HG02588 (cell line): ENCODE measurements at regions not wholly inside any gene's neighbourhood (a gene's known extent, or its start where the extent isn't known, plus 50 kb on each side); places are given as distances from the start of the nearest gene placed in this dataset.
"Not testable (repeated sequence)": the region's sequence is repeated elsewhere in the genome, so short reads cannot be mapped to it uniquely, and the experiment has no call there.

Source experiments
- ATAC-seq: cut with Tn5 transposase; IDR thresholded peaks from one replicate; pipeline ENCODE4 v1.9.1; 2021; ENCODE audit warnings: mild to moderate bottlenecking, moderate library complexity; ENCODE audit not compliant: unreplicated experiment

DNA sequence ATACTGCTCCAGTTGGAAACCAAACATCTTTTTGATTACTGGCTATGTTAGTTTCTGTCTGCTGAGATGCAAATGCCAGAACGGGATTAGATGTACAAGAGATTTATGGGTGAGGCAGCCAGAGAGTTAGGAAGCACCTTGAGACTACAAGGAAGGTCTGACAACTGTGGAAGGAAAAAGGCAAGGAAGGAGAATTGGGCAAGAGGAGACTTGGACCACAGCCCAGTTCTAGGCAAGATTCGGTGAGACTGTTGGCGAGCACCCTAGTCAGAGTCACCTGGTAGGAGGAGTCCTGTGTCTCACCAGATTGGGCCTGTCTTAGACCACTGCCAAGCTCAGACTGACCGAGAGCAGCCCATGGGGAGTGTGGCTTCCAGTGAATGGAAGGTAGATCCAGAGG, 91.8 kb upstream of the F13A1 start:
- ATAC-seq, result no peak

DNA sequence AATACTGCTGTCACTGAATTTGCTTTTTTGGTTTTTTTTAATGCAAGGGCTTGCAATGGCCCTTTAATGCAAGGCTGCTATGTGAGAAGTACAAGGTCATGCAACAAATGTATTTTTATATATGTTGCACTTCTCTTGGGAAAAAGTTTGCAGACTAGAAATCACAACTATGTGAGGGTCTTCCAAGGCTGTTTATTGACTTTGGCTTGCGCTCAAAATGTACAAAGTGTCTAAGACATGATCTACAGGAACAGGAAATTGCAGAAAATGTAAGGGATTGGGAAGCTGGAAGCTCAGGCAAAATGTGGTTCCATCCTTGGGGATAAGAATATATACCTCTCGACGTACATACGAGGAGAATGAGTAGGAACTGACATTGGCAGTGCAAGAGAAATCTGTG, 92.2 kb upstream of the F13A1 start:
- ATAC-seq, result no peak

DNA sequence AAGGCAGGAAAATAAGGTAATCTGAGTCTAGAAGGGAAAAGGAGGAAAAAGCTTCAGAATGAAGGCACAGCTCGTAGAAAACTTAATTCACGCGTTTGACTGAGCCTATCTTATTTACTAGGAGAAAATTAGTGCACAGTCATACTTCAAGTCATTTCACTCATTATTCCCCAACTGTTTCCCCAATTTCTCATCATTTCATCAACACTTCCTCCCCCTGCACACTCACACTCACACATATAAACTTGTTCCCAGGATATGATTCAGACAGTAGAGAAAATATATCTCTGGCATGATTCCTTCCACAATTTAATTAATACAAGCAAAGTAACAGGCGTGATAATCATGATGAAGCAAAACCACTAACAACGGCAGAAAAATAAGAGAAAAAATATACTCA, 94.5 kb upstream of the F13A1 start:
- no peak for ATAC-seq

GRCh38 chr6:6417475-6417874, 97.0 kb upstream of the F13A1 start:
- ATAC-seq, result no peak

- ATAC-seq, result no peak
Observed at GRCh38 chr6:6418421-6418820, 98.0 kb upstream of the F13A1 start.

DNA sequence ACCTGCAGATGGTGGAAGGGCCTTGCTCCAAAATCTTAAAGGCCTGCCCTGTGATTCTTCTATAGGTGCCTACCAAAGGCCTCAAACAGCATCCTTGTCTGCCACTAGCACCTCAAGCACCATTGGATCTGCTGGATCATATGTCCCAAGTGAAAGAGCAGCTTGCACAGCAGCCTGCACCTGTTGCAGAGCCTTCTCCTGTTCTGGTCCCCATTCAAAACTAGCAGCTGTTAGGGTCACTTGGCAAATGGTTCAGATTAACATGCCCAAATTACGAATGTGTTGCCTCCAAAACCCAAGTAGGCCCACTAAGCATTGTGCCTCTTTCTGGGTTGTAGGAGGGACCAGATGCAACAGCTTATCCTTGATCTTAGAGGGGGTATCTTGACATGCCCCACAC, 99.6 kb upstream of the F13A1 start:
- ATAC-seq, result no peak

GRCh38 chr6:6434151-6434550, 113.7 kb upstream of the F13A1 start:
- no peak for ATAC-seq

DNA sequence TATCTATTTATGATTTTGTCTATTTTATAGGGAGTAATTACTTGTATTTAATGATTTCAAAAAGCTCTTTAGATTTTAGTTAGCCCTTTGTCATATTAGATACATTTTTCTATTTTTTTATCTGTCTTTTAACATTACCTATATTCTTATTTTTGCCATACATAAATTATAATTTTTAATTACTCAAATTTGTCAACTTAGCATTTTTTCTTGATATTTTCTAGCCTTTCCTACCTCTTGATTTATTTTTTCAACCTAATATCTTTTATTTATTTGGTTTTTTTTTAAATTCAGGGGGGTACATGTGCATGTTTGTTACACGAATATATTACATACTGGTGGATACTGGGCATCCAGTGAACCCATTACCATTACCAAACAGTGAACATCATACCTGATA, 114.3 kb upstream of the F13A1 start:
- no peak for ATAC-seq

GRCh38 chr6:6436366-6436765, 115.9 kb upstream of the F13A1 start:
- ATAC-seq, result no peak

DNA sequence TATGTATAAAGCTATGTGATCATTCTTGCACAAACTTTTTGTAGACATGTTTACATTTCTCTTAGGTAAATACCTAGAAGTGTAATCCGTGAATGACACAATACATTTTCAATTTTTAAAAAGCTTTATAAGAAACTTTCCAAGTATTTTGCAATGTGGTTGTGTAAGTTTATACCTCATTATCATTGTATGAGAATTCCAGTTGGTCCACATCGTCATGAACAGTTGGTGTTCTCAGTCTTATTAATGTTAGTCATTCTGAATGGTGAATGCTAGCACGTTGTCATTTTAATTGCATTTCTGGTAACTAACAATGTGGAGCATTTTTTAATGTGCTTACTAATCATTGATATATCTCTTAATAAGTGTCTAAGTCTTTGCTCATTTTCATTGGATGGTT, 116.5 kb upstream of the F13A1 start:
- ATAC-seq, result no peak

GRCh38 chr6:6438286-6438685, 117.8 kb upstream of the F13A1 start:
- ATAC-seq, result no peak

DNA sequence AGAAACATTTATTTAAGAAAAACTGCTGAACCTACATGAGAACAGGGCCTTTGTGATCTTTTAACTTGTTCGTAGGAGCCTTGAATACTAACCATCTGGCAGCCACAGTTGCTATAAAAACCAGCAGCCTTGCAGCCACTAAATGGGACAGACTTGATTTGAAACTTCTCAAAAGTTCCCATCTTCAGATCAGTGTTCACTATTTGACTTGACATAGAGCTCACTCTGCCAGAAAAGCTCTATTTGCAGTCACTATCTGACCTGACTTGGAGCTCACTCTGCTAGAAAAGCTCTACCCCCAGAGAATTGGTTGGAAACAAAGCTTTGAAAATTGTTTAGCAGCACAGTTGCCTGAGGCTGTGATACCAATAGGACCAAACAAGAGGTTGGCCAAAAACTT, 119.3 kb upstream of the F13A1 start:
- no peak for ATAC-seq

- ATAC-seq, result no peak
Observed at GRCh38 chr6:6452002-6452401, 131.5 kb upstream of the F13A1 start.

- no peak for ATAC-seq
Observed at GRCh38 chr6:6453186-6453585, 132.7 kb upstream of the F13A1 start.

DNA sequence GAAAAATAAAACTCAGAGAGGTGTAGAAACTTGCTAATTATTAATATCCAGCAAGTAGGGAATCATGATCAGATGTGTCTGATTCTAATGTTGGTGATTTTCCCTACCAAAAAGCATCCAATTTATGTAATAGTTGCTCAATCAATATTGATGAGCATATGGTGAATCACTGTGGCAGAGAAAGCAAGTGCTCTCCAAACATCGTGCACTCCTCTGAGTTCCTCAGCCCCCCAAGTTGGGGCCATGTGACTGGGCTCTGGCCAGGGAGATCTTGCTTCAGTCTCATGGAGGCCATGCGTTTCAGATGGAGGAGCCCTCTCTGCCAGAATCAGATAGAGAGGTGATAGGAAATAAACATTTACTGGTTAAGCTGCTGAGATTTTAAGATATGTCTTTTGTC, 133.2 kb upstream of the LY86 start:
- ATAC-seq, result no peak

DNA sequence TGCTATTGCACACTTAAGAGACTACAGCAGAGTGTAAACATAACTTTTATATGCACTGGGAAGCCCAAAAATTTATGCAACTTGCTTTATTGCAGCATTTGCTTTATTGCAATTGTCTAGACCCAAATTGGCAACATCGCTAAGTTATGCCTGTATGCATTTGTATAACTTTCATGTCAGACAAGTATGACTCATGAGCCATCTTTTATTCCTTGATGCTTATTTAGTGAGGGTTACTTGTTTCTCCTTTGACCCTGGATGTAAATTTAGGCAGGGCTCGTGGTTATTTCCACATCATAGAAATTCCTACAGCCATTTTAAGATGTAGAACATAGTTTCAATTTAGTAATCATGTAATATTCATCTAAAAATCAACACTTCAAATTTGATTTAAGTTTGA, 130.3 kb upstream of the LY86 start:
- ATAC-seq, result no peak

DNA sequence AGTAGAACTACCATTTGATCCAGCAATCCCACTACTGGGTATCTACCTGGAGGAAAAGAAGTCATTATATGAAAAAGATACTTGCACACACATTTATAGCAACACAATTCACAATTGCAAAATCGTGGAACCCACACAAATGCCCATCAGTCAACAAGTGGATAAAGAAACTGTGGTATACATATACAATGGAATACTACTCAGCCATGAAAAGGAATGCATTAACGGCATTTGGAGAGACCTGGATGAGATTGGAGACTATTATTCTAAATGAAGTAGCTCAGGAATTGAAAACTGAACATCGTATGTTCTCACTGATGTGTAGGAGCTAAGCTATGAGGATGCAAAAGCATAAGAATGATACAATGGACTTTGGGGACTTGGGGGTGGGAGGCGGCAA, 128.6 kb upstream of the LY86 start:
- not testable (repeated sequence) for ATAC-seq

GRCh38 chr6:6460416-6460815, 128.1 kb upstream of the LY86 start:
- no peak for ATAC-seq

DNA sequence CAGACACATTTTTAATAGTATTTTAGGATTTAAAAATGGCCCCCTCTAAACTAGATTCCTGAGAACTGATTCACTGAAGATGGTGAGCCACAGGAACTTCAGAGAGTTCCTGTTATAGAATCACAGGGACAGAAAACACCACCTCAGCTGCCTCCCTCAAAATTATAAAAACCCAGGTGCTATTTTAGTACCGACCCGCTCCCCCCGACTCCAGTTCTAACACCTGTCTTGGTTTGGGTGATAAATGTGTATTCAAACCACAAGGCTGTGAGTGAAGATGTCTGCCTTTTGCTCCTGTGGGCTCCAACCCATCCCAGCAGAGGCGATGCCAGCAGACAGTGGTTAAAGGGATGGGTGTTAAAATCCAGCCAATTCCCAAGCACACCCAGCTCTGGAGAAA, 127.4 kb upstream of the LY86 start:
- ATAC-seq, result no peak

DNA sequence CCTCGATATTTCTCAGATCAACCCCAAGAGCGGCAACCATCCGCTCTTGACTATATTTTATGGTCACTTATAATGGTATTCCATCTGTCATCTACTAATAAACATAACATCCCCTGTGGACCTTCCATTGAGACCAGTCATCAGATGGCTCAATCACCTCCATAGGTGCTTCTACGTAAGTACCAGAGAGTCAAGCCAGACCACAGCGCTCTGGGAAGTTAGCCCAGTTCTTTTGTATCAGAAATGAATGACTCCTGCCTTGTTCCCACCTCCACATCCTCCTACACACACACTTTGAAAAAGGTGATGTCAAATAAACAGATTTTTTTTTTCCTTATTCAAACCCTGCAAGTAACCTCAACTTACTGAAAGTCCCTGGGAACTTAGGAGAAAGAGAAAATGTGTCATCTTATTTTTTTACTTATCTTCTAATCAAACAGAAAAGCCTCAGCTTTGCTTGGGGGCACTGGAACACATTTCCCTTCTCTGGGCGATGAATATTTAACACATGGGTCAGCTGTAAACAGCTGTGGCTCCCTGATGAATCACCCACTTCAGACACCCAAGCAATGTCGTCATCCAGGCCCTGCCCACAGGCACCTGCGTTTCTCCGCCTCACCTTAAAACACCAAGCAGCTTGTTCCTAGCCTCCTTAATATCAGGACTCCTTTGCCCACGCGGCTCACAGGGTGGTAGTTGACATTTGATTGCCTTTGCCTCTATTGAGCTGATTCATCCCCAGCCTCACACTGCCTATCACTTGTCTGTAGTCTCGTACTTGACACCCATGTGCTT, 121.4 kb upstream of the LY86 start:
- no peak for ATAC-seq

DNA sequence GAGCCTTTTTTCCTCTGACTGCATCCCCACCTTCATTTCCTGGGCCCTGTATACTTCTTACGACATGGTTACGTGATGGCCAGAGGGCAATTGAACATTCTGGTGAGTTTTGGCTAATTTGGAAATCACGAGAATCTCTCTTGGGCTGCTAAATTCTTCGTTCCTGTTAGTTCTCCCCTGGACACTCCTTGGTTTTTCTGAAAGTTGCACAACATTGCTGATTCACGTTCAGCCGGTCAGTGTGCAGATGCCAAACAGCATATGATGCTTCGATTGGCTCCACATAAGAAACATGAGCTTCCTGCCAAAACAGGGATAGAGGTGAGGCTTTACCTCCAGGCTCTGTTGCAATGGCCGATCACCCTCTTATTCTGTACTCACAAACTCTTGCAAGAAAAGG, 119.4 kb upstream of the LY86 start:
- ATAC-seq, result no peak

- no peak for ATAC-seq
Observed at GRCh38 chr6:6470123-6470522, 118.4 kb upstream of the LY86 start.

- ATAC-seq, result no peak
Observed at GRCh38 chr6:6471276-6471675, 117.2 kb upstream of the LY86 start.
